Fibroblast of villous mesenchyme (primary cell): ENCODE measurements at regions not wholly inside any gene's neighbourhood (a gene's known extent, or its start where the extent isn't known, plus 50 kb on each side); places are given as distances from the start of the nearest gene placed in this dataset.
A peak's percentile ranks its signal among the peaks of the same experiment; 100 is the strongest.

Experiments used
- DNase-seq: peaks from one replicate; pipeline ENCODE4 v3.0.0-alpha.2; 2010; ENCODE audit warnings: low read depth
- H3K4me3 ChIP-seq: 2 replicates; pipeline ENCODE4 v1.5.1; 2011; ENCODE audit warnings: low read depth, mild to moderate bottlenecking, low read length
- TF ChIP-seq, protein P1 (sequence below): IDR thresholded peaks from 2 replicates; pipeline ENCODE4 v1.5.1; 2012; ENCODE audit warnings: low read depth, mild to moderate bottlenecking, low read length; ENCODE audit not compliant: insufficient read depth

DNA sequence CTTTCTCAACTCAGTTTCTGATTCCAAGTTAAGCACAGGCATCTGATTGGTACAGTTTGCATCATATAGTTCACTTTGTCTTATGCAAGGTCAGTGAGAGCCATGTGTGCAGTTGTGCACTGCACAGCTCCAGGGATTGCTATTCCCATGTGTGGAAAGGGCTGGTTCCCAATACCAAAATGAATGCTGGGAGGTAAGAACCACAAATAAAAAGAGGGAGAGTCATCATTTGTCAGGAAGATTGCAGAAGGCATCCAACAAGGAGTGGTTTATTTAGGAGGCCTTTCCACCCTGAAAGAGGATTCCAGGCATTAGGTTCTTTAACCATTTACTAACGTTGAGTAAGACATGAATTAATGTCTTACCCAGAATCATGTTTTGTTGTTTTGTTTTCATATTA lies 141.2 kb upstream of the ST6GAL2 start:
- peak; percentile 23 for DNase-seq
- no peak overlapping the region for H3K4me3 ChIP-seq
- TF ChIP-seq, protein P1, sequence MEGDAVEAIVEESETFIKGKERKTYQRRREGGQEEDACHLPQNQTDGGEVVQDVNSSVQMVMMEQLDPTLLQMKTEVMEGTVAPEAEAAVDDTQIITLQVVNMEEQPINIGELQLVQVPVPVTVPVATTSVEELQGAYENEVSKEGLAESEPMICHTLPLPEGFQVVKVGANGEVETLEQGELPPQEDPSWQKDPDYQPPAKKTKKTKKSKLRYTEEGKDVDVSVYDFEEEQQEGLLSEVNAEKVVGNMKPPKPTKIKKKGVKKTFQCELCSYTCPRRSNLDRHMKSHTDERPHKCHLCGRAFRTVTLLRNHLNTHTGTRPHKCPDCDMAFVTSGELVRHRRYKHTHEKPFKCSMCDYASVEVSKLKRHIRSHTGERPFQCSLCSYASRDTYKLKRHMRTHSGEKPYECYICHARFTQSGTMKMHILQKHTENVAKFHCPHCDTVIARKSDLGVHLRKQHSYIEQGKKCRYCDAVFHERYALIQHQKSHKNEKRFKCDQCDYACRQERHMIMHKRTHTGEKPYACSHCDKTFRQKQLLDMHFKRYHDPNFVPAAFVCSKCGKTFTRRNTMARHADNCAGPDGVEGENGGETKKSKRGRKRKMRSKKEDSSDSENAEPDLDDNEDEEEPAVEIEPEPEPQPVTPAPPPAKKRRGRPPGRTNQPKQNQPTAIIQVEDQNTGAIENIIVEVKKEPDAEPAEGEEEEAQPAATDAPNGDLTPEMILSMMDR, result no peak

DNA sequence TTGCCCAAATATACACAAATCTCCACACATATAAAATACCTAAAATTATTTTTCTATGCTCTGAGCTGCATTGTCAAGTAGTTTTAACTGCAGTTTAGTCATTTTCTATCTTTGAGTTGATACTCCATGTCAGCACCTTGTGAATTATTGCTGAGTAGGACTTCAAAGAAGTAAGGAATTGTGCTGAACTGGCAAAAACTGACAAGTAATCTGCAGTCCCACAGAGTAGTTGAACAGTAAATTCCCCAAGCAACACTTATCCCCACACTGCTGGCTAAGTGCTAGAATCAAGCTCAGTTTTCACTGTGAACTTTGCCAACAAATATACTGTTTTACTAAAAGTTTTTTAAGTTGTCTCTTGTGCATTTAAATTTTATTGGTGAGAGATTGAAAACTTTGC lies 141.8 kb upstream of the ST6GAL2 start:
- TF ChIP-seq, protein P1, result no peak
- H3K4me3 ChIP-seq, result no peak overlapping the region
- no peak for DNase-seq

DNA sequence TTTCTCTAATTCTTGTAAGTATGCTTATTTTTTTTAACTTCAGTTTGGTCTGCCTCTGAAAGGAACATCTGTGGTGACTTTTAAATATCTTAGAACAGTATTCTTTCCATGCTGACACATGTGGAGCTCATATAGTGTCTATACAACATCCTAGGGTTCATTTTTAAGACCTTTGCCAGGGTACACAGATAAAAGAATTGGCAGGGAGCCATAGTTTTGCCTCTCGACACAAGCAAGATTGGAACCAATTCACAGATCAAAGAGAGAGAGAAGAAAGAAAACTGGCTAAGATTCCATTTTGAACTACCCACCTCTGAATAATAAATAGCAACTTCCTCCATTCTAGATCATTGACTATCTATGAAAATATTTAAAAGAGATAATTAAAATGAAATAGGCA lies 142.7 kb upstream of the ST6GAL2 start:
- no peak overlapping the region for H3K4me3 ChIP-seq
- DNase-seq, result no peak
- TF ChIP-seq, protein P1, result no peak

GRCh38 chr2:107036293-107036692 lies 150.3 kb upstream of the ST6GAL2 start:
- DNase-seq, result no peak
- TF ChIP-seq, protein P1, result no peak

GRCh38 chr2:107062173-107062572 lies 176.2 kb upstream of the ST6GAL2 start:
- no peak for DNase-seq
- TF ChIP-seq, protein P1, result no peak
- H3K4me3 ChIP-seq, result no peak overlapping the region

More at GRCh38 chr2:107036293-107036692, 150.3 kb upstream of the ST6GAL2 start:
- no peak overlapping the region for H3K4me3 ChIP-seq

DNA sequence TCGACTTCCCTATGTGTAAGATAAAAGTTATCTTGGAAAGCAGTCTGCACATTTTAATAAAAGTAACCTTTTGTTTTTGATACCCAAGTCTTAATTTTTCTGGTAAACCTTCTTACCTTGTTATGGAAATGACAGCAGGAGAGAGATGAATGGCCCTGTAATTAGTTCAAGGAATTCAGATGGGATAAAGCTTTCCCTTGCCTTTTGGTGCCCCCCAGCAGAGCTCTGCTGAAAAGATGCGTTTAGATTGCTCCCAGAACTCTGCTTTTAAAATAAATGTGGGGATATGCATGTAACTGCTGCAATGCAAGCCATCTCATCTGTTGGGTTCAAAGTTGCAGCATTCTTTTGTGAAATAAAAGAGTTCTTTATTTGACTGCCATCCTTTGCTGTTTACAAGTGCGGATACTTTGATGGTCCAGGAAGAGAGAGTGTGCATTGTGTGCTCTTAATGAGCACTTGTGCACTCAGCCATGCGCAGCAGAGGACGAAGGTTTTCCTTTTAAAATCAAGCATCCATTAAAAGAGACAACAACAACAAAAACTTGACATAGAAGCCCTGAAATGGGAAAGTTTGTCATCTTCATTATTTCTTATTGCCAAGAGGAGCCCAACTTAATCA lies 176.7 kb upstream of the ST6GAL2 start:
- H3K4me3 ChIP-seq, result no peak overlapping the region
- no peak for DNase-seq
- TF ChIP-seq, protein P1, result no peak

GRCh38 chr2:107063228-107063627 lies 177.3 kb upstream of the ST6GAL2 start:
- DNase-seq, result no peak
- no peak overlapping the region for H3K4me3 ChIP-seq
- TF ChIP-seq, protein P1, result no peak
